ENCODE measurements at regions not wholly inside any gene's neighbourhood (a gene's known extent, or its start where the extent isn't known, plus 50 kb on each side); places are given as distances from the start of the nearest gene placed in this dataset.

DNA sequence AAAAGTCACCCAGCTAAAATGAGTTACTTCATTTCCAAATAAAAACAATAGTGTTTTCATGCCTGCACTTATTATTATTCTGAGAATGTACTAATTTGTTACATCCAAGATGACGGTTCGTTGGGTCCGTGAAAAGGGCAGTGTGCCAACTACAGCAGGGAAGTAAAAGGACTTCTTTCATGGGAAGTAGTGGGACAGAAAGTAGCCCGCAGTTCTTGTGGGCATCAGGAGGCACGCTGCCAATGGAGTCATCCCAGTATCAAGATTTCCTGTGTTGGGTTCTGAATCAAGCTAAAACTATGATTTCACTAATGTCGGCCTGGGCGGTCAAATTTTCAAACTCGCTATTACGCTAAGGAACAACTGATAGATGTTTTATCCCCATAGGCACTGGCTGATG is 254.5 kb upstream of the SOX2 start:
- no peaks in the 10 kb centered on the region for H3K9me3 Mint-ChIP-seq (ENCODE audit: unreplicated experiment)
- Histone ChIP-seq H3K4me3 (ENCODE audit: low read depth, low read length) (no peak overlapping the region), H3K4me1 (no peaks in the 10 kb centered on the region), H3K36me3 (ENCODE audit: control insufficient read depth, insufficient read depth, low read length) (no peaks in the 10 kb centered on the region), H3K9me3 (no peaks in the 10 kb centered on the region), H3K27me3 (replicated peaks; ENCODE audit: control insufficient read depth, insufficient read depth, low read length) (no peaks in the 10 kb centered on the region)
- BruUV-seq (replicated peaks) = no TSS peak
- POLR2A ChIA-PET = no interaction called here
- no peak for DNase-seq
- H3K4me1 Mint-ChIP-seq (ENCODE audit: low read depth, unreplicated experiment) = no peaks in the 10 kb centered on the region
- no peak overlapping the region for H3K4me3 Mint-ChIP-seq (ENCODE audit: unreplicated experiment)
- TF ChIP-seq, protein P1, sequence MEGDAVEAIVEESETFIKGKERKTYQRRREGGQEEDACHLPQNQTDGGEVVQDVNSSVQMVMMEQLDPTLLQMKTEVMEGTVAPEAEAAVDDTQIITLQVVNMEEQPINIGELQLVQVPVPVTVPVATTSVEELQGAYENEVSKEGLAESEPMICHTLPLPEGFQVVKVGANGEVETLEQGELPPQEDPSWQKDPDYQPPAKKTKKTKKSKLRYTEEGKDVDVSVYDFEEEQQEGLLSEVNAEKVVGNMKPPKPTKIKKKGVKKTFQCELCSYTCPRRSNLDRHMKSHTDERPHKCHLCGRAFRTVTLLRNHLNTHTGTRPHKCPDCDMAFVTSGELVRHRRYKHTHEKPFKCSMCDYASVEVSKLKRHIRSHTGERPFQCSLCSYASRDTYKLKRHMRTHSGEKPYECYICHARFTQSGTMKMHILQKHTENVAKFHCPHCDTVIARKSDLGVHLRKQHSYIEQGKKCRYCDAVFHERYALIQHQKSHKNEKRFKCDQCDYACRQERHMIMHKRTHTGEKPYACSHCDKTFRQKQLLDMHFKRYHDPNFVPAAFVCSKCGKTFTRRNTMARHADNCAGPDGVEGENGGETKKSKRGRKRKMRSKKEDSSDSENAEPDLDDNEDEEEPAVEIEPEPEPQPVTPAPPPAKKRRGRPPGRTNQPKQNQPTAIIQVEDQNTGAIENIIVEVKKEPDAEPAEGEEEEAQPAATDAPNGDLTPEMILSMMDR (IDR thresholded peaks at IDR 0.05; ENCODE audit: insufficient read depth in 1 of 2, low read depth in 1 of 2, low read length in 1 of 2, severe bottlenecking in 1 of 2, unreplicated experiment in 1 of 2) = no peak
- CTCF ChIA-PET = no interaction called here
- H3K27ac Mint-ChIP-seq (ENCODE audit: unreplicated experiment) = no peak overlapping the region
- peaks cover 11% of the 10 kb centered on the region for H3K27me3 Mint-ChIP-seq (ENCODE audit: insufficient read depth, unreplicated experiment)
- intact Hi-C loops (cut with micrococcal nuclease; ENCODE audit: unreplicated experiment) = no loop called here
- H3K36me3 Mint-ChIP-seq (ENCODE audit: insufficient read depth, unreplicated experiment) = no peaks in the 10 kb centered on the region

- POLR2A ChIA-PET = no interaction called here
- no peaks in the 10 kb centered on the region for H3K4me1 Mint-ChIP-seq (ENCODE audit: low read depth, unreplicated experiment)
- H3K4me3 ChIP-seq (ENCODE audit: low read depth, low read length) = no peak overlapping the region
- H3K27me3 Mint-ChIP-seq (ENCODE audit: insufficient read depth, unreplicated experiment) = peaks cover 7% of the 10 kb centered on the region
- H3K36me3 ChIP-seq (ENCODE audit: control insufficient read depth, insufficient read depth, low read length) = no peaks in the 10 kb centered on the region
- CTCF ChIA-PET = interaction anchor here (0.7 kb wide), 1 partner anchor 68 kb away, joined by 4 read pairs; no protein-coding TSS in a partner anchor
- H3K9me3 ChIP-seq = no peaks in the 10 kb centered on the region
- BruUV-seq (replicated peaks) = no TSS peak
- no peak overlapping the region for H3K4me3 Mint-ChIP-seq (ENCODE audit: unreplicated experiment)
- H3K27me3 ChIP-seq (replicated peaks; ENCODE audit: control insufficient read depth, insufficient read depth, low read length) = no peaks in the 10 kb centered on the region
- no peaks in the 10 kb centered on the region for H3K9me3 Mint-ChIP-seq (ENCODE audit: unreplicated experiment)
- H3K36me3 Mint-ChIP-seq (ENCODE audit: insufficient read depth, unreplicated experiment) = no peaks in the 10 kb centered on the region
- DNase-seq = no peak
- H3K27ac Mint-ChIP-seq (ENCODE audit: unreplicated experiment) = no peak overlapping the region
- H3K4me1 ChIP-seq = no peaks in the 10 kb centered on the region
- TF ChIP-seq, protein P1 (IDR thresholded peaks at IDR 0.05; ENCODE audit: insufficient read depth in 1 of 2, low read depth in 1 of 2, low read length in 1 of 2, severe bottlenecking in 1 of 2, unreplicated experiment in 1 of 2) = no peak
- intact Hi-C loops (cut with micrococcal nuclease; ENCODE audit: unreplicated experiment) = no loop called here
These were observed 256.4 kb upstream of the SOX2 start for GRCh38 chr3:181455276-181455675.

DNA sequence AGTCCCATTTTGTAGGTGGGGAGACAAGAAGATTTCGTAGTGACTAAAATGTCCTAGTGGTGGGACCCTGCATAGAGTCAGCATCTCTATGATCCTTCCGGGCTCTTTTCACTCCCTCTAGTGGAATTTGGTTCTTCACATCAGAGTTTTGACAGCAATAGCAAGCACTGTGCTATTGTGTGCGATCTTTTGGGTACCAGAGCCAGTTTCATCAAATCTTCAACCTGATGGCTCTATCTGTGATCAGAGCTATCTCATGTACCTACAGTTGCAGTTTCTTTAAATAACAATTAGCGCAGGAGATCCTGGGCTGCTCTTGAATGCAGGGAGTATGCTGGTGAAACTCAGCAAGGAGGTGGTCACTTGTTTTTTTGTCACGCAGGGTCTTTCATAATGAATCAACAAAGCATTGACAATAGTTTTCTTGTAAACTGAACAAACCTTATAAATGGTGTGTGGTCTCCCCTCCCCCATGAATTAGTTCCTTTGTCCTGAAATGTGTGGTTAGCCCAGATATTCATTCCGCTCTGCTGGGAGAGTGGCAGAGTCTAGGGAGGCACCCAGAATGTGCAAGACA is 257.2 kb upstream of the SOX2 start:
- no TSS peak for BruUV-seq (replicated peaks)
- ChIA-PET CTCF (interaction anchor here (0.7 kb wide), 1 partner anchor 69 kb away, joined by 4 read pairs; no protein-coding TSS in a partner anchor), POLR2A (no interaction called here)

More for the DNA sequence above, 257.2 kb upstream of the SOX2 start:
- Mint-ChIP-seq H3K4me1 (ENCODE audit: low read depth, unreplicated experiment) (no peaks in the 10 kb centered on the region), H3K9me3 (ENCODE audit: unreplicated experiment) (no peaks in the 10 kb centered on the region), H3K36me3 (ENCODE audit: insufficient read depth, unreplicated experiment) (no peaks in the 10 kb centered on the region), H3K4me3 (ENCODE audit: unreplicated experiment) (no peak overlapping the region), H3K27me3 (ENCODE audit: insufficient read depth, unreplicated experiment) (peaks cover 4% of the 10 kb centered on the region), H3K27ac (ENCODE audit: unreplicated experiment) (no peak overlapping the region)
- Histone ChIP-seq H3K9me3 (no peaks in the 10 kb centered on the region), H3K4me1 (no peaks in the 10 kb centered on the region), H3K4me3 (ENCODE audit: low read depth, low read length) (no peak overlapping the region), H3K27me3 (replicated peaks; ENCODE audit: control insufficient read depth, insufficient read depth, low read length) (no peaks in the 10 kb centered on the region), H3K36me3 (ENCODE audit: control insufficient read depth, insufficient read depth, low read length) (no peaks in the 10 kb centered on the region)
- DNase-seq = no peak
- TF ChIP-seq, protein P1 (IDR thresholded peaks at IDR 0.05; ENCODE audit: insufficient read depth in 1 of 2, low read depth in 1 of 2, low read length in 1 of 2, severe bottlenecking in 1 of 2, unreplicated experiment in 1 of 2) = no peak
- intact Hi-C loops (cut with micrococcal nuclease; ENCODE audit: unreplicated experiment) = no loop called here

Measured in Caco-2 (cell line).